Smooth muscle cell (in vitro differentiated cells): ENCODE measurements at regions not wholly inside any gene's neighbourhood (a gene's known extent, or its start where the extent isn't known, plus 50 kb on each side); places are given as distances from the start of the nearest gene placed in this dataset.
A peak's percentile ranks its signal among the peaks of the same experiment; 100 is the strongest.
"Not testable (repeated sequence)": the region's sequence is repeated elsewhere in the genome, so short reads cannot be mapped to it uniquely, and the experiment has no call there.

ENCODE experiments used
- DNase-seq: peaks from one replicate; lab custom pipeline; 2025; ENCODE audit not compliant: unreplicated experiment; lab: John Stamatoyannopoulos, UW
- H2AFZ ChIP-seq: fragments of 200-600 bp; sonication (generic); 2 replicates; pipeline ENCODE4 v1.6.0; 2016; ENCODE audit warnings: antibody characterized with exemption, low read depth, mild to moderate bottlenecking
- H3F3A ChIP-seq: fragments of 200-600 bp; sonication (generic); 2 replicates; pipeline ENCODE4 v1.6.0; 2017; ENCODE audit warnings: antibody characterized with exemption, low read depth
- H3K27ac ChIP-seq: fragments of 200-600 bp; sonication (generic); 2 replicates; pipeline ENCODE4 v1.5.1; 2016; ENCODE audit warnings: low read depth, mild to moderate bottlenecking
- H3K27me3 ChIP-seq: fragments of 200-600 bp; sonication (generic); 2 replicates; pipeline ENCODE4 v1.6.1; 2016; ENCODE audit warnings: low read depth, mild to moderate bottlenecking
- H3K36me3 ChIP-seq: fragments of 200-600 bp; sonication (generic); 2 replicates; pipeline ENCODE4 v1.5.1; 2016; ENCODE audit warnings: low read depth
- H3K4me1 ChIP-seq: fragments of 200-600 bp; sonication (generic); 2 replicates; pipeline ENCODE4 v1.5.1; 2016; ENCODE audit warnings: low read depth
- H3K4me2 ChIP-seq: fragments of 200-600 bp; sonication (generic); 2 replicates; pipeline ENCODE4 v1.6.0; 2016; ENCODE audit warnings: mild to moderate bottlenecking
- H3K4me3 ChIP-seq: fragments of 200-600 bp; sonication (generic); 2 replicates; pipeline ENCODE4 v1.5.1; 2016; ENCODE audit warnings: mild to moderate bottlenecking
- H3K79me2 ChIP-seq: fragments of 200-600 bp; sonication (generic); 2 replicates; pipeline ENCODE4 v1.6.0; 2016; ENCODE audit warnings: low read depth, mild to moderate bottlenecking
- H3K9ac ChIP-seq: fragments of 200-600 bp; sonication (generic); 2 replicates; pipeline ENCODE4 v1.6.0; 2016; ENCODE audit warnings: low read depth
- H3K9me3 ChIP-seq: fragments of 200-600 bp; sonication (generic); replicated peaks from 2 replicates; pipeline ENCODE4 v1.5.1; 2016; ENCODE audit warnings: low read depth
- H4K20me1 ChIP-seq: fragments of 200-600 bp; sonication (generic); 2 replicates; pipeline ENCODE4 v1.6.0; 2016; ENCODE audit warnings: low read depth
- CTCF ChIP-seq: fragments of 200-600 bp; sonication (generic); IDR thresholded peaks from 2 replicates; pipeline ENCODE4 v1.5.1; 2017; ENCODE audit warnings: borderline replicate concordance, mild to moderate bottlenecking, antibody characterized with exemption; ENCODE audit not compliant: insufficient read depth, poor library complexity, severe bottlenecking
- WGBS: methylation state at CpG from one replicate; pipeline ENCODE4 v1.1.7; 2016; ENCODE audit warnings: low lambda C conversion rate; 5-methylcytosine and 5-hydroxymethylcytosine counted together

- Histone ChIP-seq H3K79me2 (no peaks in the 10 kb centered on the region), H3K4me2 (no peak overlapping the region), H3K9me3 (no peaks in the 10 kb centered on the region), H3K36me3 (no peaks in the 10 kb centered on the region), H4K20me1 (no peaks in the 10 kb centered on the region), H3K4me1 (no peaks in the 10 kb centered on the region), H2AFZ (no peak overlapping the region), H3F3A (no peaks in the 10 kb centered on the region), H3K9ac (no peak overlapping the region), H3K4me3 (no peak overlapping the region), H3K27ac (no peak overlapping the region), H3K27me3 (peaks cover 4% of the 10 kb centered on the region)
- no peak for DNase-seq
- TF ChIP-seq CTCF: no peak
These were observed 556.7 kb upstream of the ACVR2A start for GRCh38 chr2:147288131-147288530.

GRCh38 chr2:147275943-147276342 lies 568.9 kb upstream of the ACVR2A start:
- Histone ChIP-seq H3K36me3 (no peaks in the 10 kb centered on the region), H2AFZ (no peak overlapping the region), H3K4me2 (no peak overlapping the region), H3K4me3 (no peak overlapping the region), H3K79me2 (no peaks in the 10 kb centered on the region), H3K27ac (no peak overlapping the region), H3K9ac (no peak overlapping the region), H3K27me3 (no peaks in the 10 kb centered on the region), H3K9me3 (no peaks in the 10 kb centered on the region), H3F3A (no peaks in the 10 kb centered on the region), H4K20me1 (no peaks in the 10 kb centered on the region), H3K4me1 (no peaks in the 10 kb centered on the region)
- 87% methylated on average over 6 of the region's 6 CpGs for WGBS
- peak; percentile 25 for TF ChIP-seq CTCF
- DNase-seq: no peak

GRCh38 chr2:147273628-147274027 lies 571.2 kb upstream of the ACVR2A start:
- Histone ChIP-seq H3K27ac (no peak overlapping the region), H3K27me3 (no peaks in the 10 kb centered on the region), H4K20me1 (no peaks in the 10 kb centered on the region), H3K36me3 (no peaks in the 10 kb centered on the region), H3K9ac (no peak overlapping the region), H3K4me2 (no peak overlapping the region), H3K4me1 (no peaks in the 10 kb centered on the region), H2AFZ (no peak overlapping the region), H3F3A (no peaks in the 10 kb centered on the region), H3K4me3 (no peak overlapping the region), H3K79me2 (no peaks in the 10 kb centered on the region), H3K9me3 (no peaks in the 10 kb centered on the region)
- DNase-seq: no peak
- no peak for TF ChIP-seq CTCF
- 90% methylated on average over 1 of the region's 1 CpG for WGBS

- no peak for TF ChIP-seq CTCF
- Histone ChIP-seq H4K20me1 (no peaks in the 10 kb centered on the region), H3F3A (no peaks in the 10 kb centered on the region), H3K27me3 (no peaks in the 10 kb centered on the region), H3K79me2 (no peaks in the 10 kb centered on the region), H3K4me3 (no peak overlapping the region), H3K9me3 (no peaks in the 10 kb centered on the region), H2AFZ (no peak overlapping the region), H3K36me3 (no peaks in the 10 kb centered on the region), H3K27ac (no peak overlapping the region), H3K9ac (no peak overlapping the region), H3K4me2 (no peak overlapping the region), H3K4me1 (no peaks in the 10 kb centered on the region)
- DNase-seq: no peak
These were observed 571.7 kb upstream of the ACVR2A start for GRCh38 chr2:147273106-147273505.

- WGBS: 85% methylated on average over 2 of the region's 2 CpGs
- H2AFZ ChIP-seq, H3K4me3 ChIP-seq, DNase-seq, H3K9ac ChIP-seq, H3K36me3 ChIP-seq, H3K27me3 ChIP-seq, H3K9me3 ChIP-seq, H3K79me2 ChIP-seq, H3K27ac ChIP-seq, H3F3A ChIP-seq, H3K4me1 ChIP-seq, H3K4me2 ChIP-seq, H4K20me1 ChIP-seq: not testable (repeated sequence)
These were observed 575.2 kb upstream of the ACVR2A start for GRCh38 chr2:147269581-147269980.
